Subcutaneous abdominal adipose tissue (tissue), 5 donors: ENCODE measurements at regions not wholly inside any gene's neighbourhood (a gene's known extent, or its start where the extent isn't known, plus 50 kb on each side); places are given as distances from the start of the nearest gene placed in this dataset.
"Not testable (repeated sequence)": the region's sequence is repeated elsewhere in the genome, so short reads cannot be mapped to it uniquely, and the experiment has no call there.

Experiments
- H3K27ac ChIP-seq: one replicate; pipeline ENCODE4 v1.7.0; 2013; ENCODE audit warnings: low read depth, mild to moderate bottlenecking, inconsistent platforms, low read length, moderate library complexity
- H3K27me3 ChIP-seq, 5 donors: one replicate each; pipeline ENCODE4 v1.7.0; 2013; ENCODE audit warnings: low read length in 5 of 5, inconsistent platforms in 1 of 5; ENCODE audit not compliant: control insufficient read depth in 5 of 5, insufficient read depth in 4 of 5
- H3K36me3 ChIP-seq, 5 donors: one replicate each; pipeline ENCODE4 v1.7.0; 2013; ENCODE audit warnings: low read length in 5 of 5; ENCODE audit not compliant: control insufficient read depth in 5 of 5, insufficient read depth in 5 of 5
- H3K4me1 ChIP-seq, 5 donors: one replicate each; pipeline ENCODE4 v1.7.0; 2013; ENCODE audit warnings: low read length in 5 of 5, mild to moderate bottlenecking in 3 of 5, moderate library complexity in 1 of 5; ENCODE audit not compliant: control insufficient read depth in 5 of 5, insufficient read depth in 5 of 5
- H3K4me3 ChIP-seq, 5 donors: one replicate each; pipeline ENCODE4 v1.7.0; 2013; ENCODE audit warnings: low read length in 5 of 5, low read depth in 1 of 5
- H3K9ac ChIP-seq, 5 donors: one replicate each; pipeline ENCODE4 v1.7.0; 2013; ENCODE audit warnings: low read length in 5 of 5, mild to moderate bottlenecking in 4 of 5, moderate library complexity in 3 of 5
- H3K9me3 ChIP-seq, 5 donors: one replicate each; pipeline ENCODE4 v1.7.0; 2013; ENCODE audit warnings: low read length in 5 of 5; ENCODE audit not compliant: control insufficient read depth in 5 of 5
- donor health status: healthy.
- donor health status: healthy.
- donor health status: healthy.
- donor health status: healthy.
- donor health status: healthy.

- H3K9me3 ChIP-seq = peaks cover 0 to 5% (median 0%) of the 10 kb centered on the region in 5 donors
- H3K27ac ChIP-seq = no peak overlapping the region
- H3K36me3 ChIP-seq = no peaks in the 10 kb centered on the region
- H3K9ac ChIP-seq = no peak overlapping the region
- no peaks in the 10 kb centered on the region for H3K27me3 ChIP-seq
- H3K4me1 ChIP-seq = peaks cover 6 to 16% (median 11%) of the 10 kb centered on the region in 5 donors
- no peak overlapping the region for H3K4me3 ChIP-seq
These were observed 338.0 kb upstream of the DAB2 start for GRCh38 chr5:39762761-39763160.

- Histone ChIP-seq H3K4me3 (no peak overlapping the region), H3K36me3 (no peaks in the 10 kb centered on the region), H3K9ac (peak overlapping the region in 1 of 5 donors; percentile 10), H3K9me3 (peaks cover 0 to 5% (median 0%) of the 10 kb centered on the region in 5 donors), H3K4me1 (peaks cover 6 to 16% (median 11%) of the 10 kb centered on the region in 5 donors), H3K27me3 (no peaks in the 10 kb centered on the region), H3K27ac (peak overlapping the region; percentile 21)
These were observed 336.6 kb upstream of the DAB2 start for GRCh38 chr5:39761199-39761950.

- peaks cover 6 to 15% (median 11%) of the 10 kb centered on the region in 5 donors for H3K4me1 ChIP-seq
- H3K4me3 ChIP-seq = peak overlapping the region in 1 of 5 donors; percentile 23
- peak overlapping the region; percentile 85 for H3K27ac ChIP-seq
- peak overlapping the region in 2 of 5 donors; percentile 21 to 66 for H3K9ac ChIP-seq
- no peaks in the 10 kb centered on the region for H3K27me3 ChIP-seq
- no peaks in the 10 kb centered on the region for H3K36me3 ChIP-seq
- H3K9me3 ChIP-seq = peaks cover 0 to 5% (median 0%) of the 10 kb centered on the region in 5 donors
These were observed 335.8 kb upstream of the DAB2 start for GRCh38 chr5:39760385-39761198.

- H3K27ac ChIP-seq = peak overlapping the region; percentile 85
- peak overlapping the region in 1 of 5 donors; percentile 66 for H3K9ac ChIP-seq
These were observed 334.9 kb upstream of the DAB2 start for GRCh38 chr5:39759701-39760100.

GRCh38 chr5:39758426-39758825, 333.6 kb upstream of the DAB2 start:
- Histone ChIP-seq H3K4me3 (no peak overlapping the region), H3K27ac (no peak overlapping the region), H3K27me3 (no peaks in the 10 kb centered on the region), H3K9me3 (peaks cover 0 to 2% (median 0%) of the 10 kb centered on the region in 5 donors), H3K9ac (no peak overlapping the region), H3K4me1 (peaks cover 6 to 11% (median 8%) of the 10 kb centered on the region in 5 donors), H3K36me3 (no peaks in the 10 kb centered on the region)

More at GRCh38 chr5:39759701-39760100, 334.9 kb upstream of the DAB2 start:
- Histone ChIP-seq H3K9me3 (peaks cover 0 to 5% (median 0%) of the 10 kb centered on the region in 5 donors), H3K4me1 (peaks cover 6 to 11% (median 8%) of the 10 kb centered on the region in 5 donors), H3K4me3 (no peak overlapping the region), H3K36me3 (no peaks in the 10 kb centered on the region), H3K27me3 (no peaks in the 10 kb centered on the region)

- Histone ChIP-seq H3K27me3 (no peaks in the 10 kb centered on the region), H3K27ac (no peak overlapping the region), H3K4me3 (no peak overlapping the region), H3K36me3 (no peaks in the 10 kb centered on the region), H3K9me3 (no peaks in the 10 kb centered on the region), H3K4me1 (peaks cover 6 to 11% (median 8%) of the 10 kb centered on the region in 5 donors), H3K9ac (no peak overlapping the region)
These were observed 332.4 kb upstream of the DAB2 start for GRCh38 chr5:39757131-39757530.

- no peaks in the 10 kb centered on the region for H3K9me3 ChIP-seq
- H3K27ac ChIP-seq = no peak overlapping the region
These were observed 331.2 kb upstream of the DAB2 start for GRCh38 chr5:39755986-39756385.

GRCh38 chr5:39755452-39755851, 330.7 kb upstream of the DAB2 start:
- Histone ChIP-seq H3K9me3 (peaks cover 0 to 2% (median 0%) of the 10 kb centered on the region in 5 donors), H3K36me3 (no peaks in the 10 kb centered on the region), H3K4me3 (no peak overlapping the region), H3K4me1 (peaks cover 2 to 9% (median 4%) of the 10 kb centered on the region in 5 donors), H3K27me3 (no peaks in the 10 kb centered on the region), H3K9ac (no peak overlapping the region), H3K27ac (no peak overlapping the region)

More at GRCh38 chr5:39755986-39756385, 331.2 kb upstream of the DAB2 start:
- Histone ChIP-seq H3K9ac (no peak overlapping the region), H3K4me3 (no peak overlapping the region), H3K36me3 (no peaks in the 10 kb centered on the region), H3K4me1 (peaks cover 6 to 11% (median 8%) of the 10 kb centered on the region in 5 donors), H3K27me3 (no peaks in the 10 kb centered on the region)

GRCh38 chr5:39753747-39754146, 329.0 kb upstream of the DAB2 start:
- not testable (repeated sequence) for H3K36me3 ChIP-seq, H3K4me3 ChIP-seq, H3K27me3 ChIP-seq, H3K9ac ChIP-seq, H3K9me3 ChIP-seq, H3K4me1 ChIP-seq, H3K27ac ChIP-seq

- Histone ChIP-seq H3K4me3 (no peak overlapping the region), H3K9ac (no peak overlapping the region), H3K27ac (no peak overlapping the region), H3K4me1 (no peaks in the 10 kb centered on the region), H3K27me3 (no peaks in the 10 kb centered on the region), H3K9me3 (peaks cover 0 to 2% (median 0%) of the 10 kb centered on the region in 5 donors), H3K36me3 (no peaks in the 10 kb centered on the region)
These were observed 325.9 kb upstream of the DAB2 start for GRCh38 chr5:39750661-39751060.
